ENCODE measurements at regions not wholly inside any gene's neighbourhood (a gene's known extent, or its start where the extent isn't known, plus 50 kb on each side); places are given as distances from the start of the nearest gene placed in this dataset.

DNA sequence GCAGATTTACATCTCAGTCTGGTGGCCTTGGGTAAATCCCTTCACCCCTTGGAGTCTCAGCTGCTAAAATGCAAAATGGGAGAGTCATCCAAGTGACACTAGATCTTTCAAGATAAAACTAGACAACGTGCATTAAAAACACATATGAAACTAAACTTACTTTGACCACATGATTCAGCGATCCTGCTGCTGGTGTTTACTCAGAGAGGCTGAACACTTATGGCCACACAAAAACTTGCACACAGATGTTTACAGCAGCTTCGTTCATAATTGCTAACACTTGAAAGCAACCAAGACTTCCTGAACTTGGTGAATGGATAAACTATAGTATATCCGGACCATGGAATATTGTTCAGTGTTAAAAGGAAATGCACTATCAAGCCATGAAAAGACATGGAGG, 55.3 kb upstream of the GPR6 start:
- Histone ChIP-seq H3K27ac (ENCODE audit: low read length) (no peak overlapping the region), H3K9me3 (ENCODE audit: control insufficient read depth in 1 of 2, low read length in 2 of 2) (no peaks in the 10 kb centered on the region), H3K4me3 (ENCODE audit: low read depth in 1 of 2, low read length in 2 of 2) (no peak overlapping the region), H3K4me1 (ENCODE audit: control insufficient read depth in 1 of 2, insufficient read depth in 2 of 2, low read length in 2 of 2) (peaks cover 0 to 7% of the 10 kb centered on the region in 2 donors), H3K27me3 (ENCODE audit: low read depth, low read length) (no peaks in the 10 kb centered on the region), H3K36me3 (ENCODE audit: control insufficient read depth in 1 of 2, insufficient read depth in 2 of 2, low read length in 2 of 2) (no peaks in the 10 kb centered on the region)

DNA sequence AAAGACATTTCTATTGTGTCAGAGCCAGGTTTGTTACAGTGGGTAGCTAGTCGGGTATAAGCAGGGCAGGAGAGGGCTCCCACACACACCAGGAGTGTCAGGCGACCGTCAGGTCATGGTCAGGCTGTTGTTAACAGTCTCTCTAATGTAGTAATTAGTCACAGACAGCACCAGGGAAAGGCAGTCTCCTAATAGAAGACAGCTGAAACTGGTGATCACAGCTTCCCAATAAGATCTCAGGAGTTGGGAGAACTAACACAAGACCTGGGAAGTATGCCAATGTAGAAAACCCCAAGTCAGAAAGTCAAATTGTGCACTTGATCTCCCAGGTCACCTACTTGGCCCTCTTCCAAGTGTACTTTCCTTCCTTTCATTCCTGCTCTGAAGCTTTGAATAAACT, 53.0 kb upstream of the GPR6 start:
- no peak overlapping the region for H3K27ac ChIP-seq (ENCODE audit: low read length)
- H3K4me1 ChIP-seq (ENCODE audit: control insufficient read depth in 1 of 2, insufficient read depth in 2 of 2, low read length in 2 of 2), result peaks cover 0 to 7% of the 10 kb centered on the region in 2 donors
- H3K4me3 ChIP-seq (ENCODE audit: low read depth in 1 of 2, low read length in 2 of 2), result no peak overlapping the region
- no peaks in the 10 kb centered on the region for H3K27me3 ChIP-seq (ENCODE audit: low read depth, low read length)
- no peaks in the 10 kb centered on the region for H3K9me3 ChIP-seq (ENCODE audit: control insufficient read depth in 1 of 2, low read length in 2 of 2)
- no peaks in the 10 kb centered on the region for H3K36me3 ChIP-seq (ENCODE audit: control insufficient read depth in 1 of 2, insufficient read depth in 2 of 2, low read length in 2 of 2)

DNA sequence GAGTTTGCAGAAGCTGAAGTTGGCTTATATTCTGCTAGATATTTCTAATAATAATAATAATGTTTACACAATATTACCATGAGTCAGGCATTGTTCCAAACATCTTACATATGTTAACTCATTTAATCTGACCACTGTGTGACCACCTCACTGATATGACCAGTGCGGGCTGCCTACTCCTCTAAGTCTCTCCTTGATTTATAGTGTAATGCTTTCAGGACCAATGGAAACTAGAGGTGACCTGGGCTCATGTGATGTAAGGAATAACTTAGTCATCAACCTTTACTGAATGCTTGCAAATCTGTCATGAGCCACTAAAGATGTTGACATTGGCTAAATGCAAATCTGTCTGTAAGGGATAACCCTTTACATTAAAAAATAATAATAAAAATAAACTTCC, 51.1 kb upstream of the GPR6 start:
- H3K27ac ChIP-seq (ENCODE audit: low read length), result no peak overlapping the region
- H3K4me1 ChIP-seq (ENCODE audit: control insufficient read depth in 1 of 2, insufficient read depth in 2 of 2, low read length in 2 of 2), result peaks cover 0 to 7% of the 10 kb centered on the region in 2 donors
- no peaks in the 10 kb centered on the region for H3K9me3 ChIP-seq (ENCODE audit: control insufficient read depth in 1 of 2, low read length in 2 of 2)
- no peaks in the 10 kb centered on the region for H3K36me3 ChIP-seq (ENCODE audit: control insufficient read depth in 1 of 2, insufficient read depth in 2 of 2, low read length in 2 of 2)
- H3K4me3 ChIP-seq (ENCODE audit: low read depth in 1 of 2, low read length in 2 of 2), result no peak overlapping the region
- H3K27me3 ChIP-seq (ENCODE audit: low read depth, low read length), result no peaks in the 10 kb centered on the region

All from muscle layer of duodenum (tissue), 2 donors.